ENCODE measurements at regions not wholly inside any gene's neighbourhood (a gene's known extent, or its start where the extent isn't known, plus 50 kb on each side); places are given as distances from the start of the nearest gene placed in this dataset.

GRCh38 chr6:109285366-109285765, 96.9 kb downstream of the CD164 start:
- H3K4me3 ChIP-seq, result no peak overlapping the region
- H3K9me3 ChIP-seq, result no peaks in the 10 kb centered on the region
- ATAC-seq (no peak), DNase-seq (no peak)
- intact Hi-C loops (cut with DNase I, micrococcal nuclease), result no loop called here
- no peaks in the 10 kb centered on the region for H3K36me3 ChIP-seq (ENCODE audit: low read depth)
- peaks cover 3% of the 10 kb centered on the region for H3K4me1 ChIP-seq (ENCODE audit: low read depth)
- TF ChIP-seq CTCF (IDR thresholded peaks at IDR 0.05), result no peak

GRCh38 chr6:109284675-109285074, 97.6 kb downstream of the CD164 start:
- ATAC-seq (no peak), DNase-seq (no peak)
- H3K4me1 ChIP-seq (ENCODE audit: low read depth), result peaks cover 3% of the 10 kb centered on the region
- H3K4me3 ChIP-seq, result no peak overlapping the region
- H3K36me3 ChIP-seq (ENCODE audit: low read depth), result no peaks in the 10 kb centered on the region
- intact Hi-C loops (cut with DNase I, micrococcal nuclease), result no loop called here
- no peak for TF ChIP-seq CTCF (IDR thresholded peaks at IDR 0.05)
- no peaks in the 10 kb centered on the region for H3K9me3 ChIP-seq

GRCh38 chr6:109282756-109283155, 99.5 kb downstream of the CD164 start:
- no peak for TF ChIP-seq CTCF (IDR thresholded peaks at IDR 0.05)
- no peaks in the 10 kb centered on the region for H3K9me3 ChIP-seq
- no peaks in the 10 kb centered on the region for H3K36me3 ChIP-seq (ENCODE audit: low read depth)
- H3K4me1 ChIP-seq (ENCODE audit: low read depth), result peaks cover 3% of the 10 kb centered on the region
- intact Hi-C loops (cut with DNase I, micrococcal nuclease), result no loop called here
- H3K4me3 ChIP-seq, result no peak overlapping the region
- DNase-seq (no peak), ATAC-seq (no peak)

GRCh38 chr6:109279628-109280027, 102.6 kb downstream of the CD164 start:
- H3K36me3 ChIP-seq (ENCODE audit: low read depth), result no peaks in the 10 kb centered on the region
- no peak for TF ChIP-seq CTCF (IDR thresholded peaks at IDR 0.05)
- DNase-seq (no peak), ATAC-seq (no peak)
- H3K9me3 ChIP-seq, result no peaks in the 10 kb centered on the region
- H3K4me1 ChIP-seq (ENCODE audit: low read depth), result no peaks in the 10 kb centered on the region
- intact Hi-C loops (cut with DNase I, micrococcal nuclease), result no loop called here
- H3K4me3 ChIP-seq, result no peak overlapping the region

GRCh38 chr6:109271622-109272021, 110.6 kb downstream of the CD164 start:
- DNase-seq (no peak), ATAC-seq (no peak)
- no peak for TF ChIP-seq CTCF (IDR thresholded peaks at IDR 0.05)
- no peaks in the 10 kb centered on the region for H3K36me3 ChIP-seq (ENCODE audit: low read depth)
- intact Hi-C loops (cut with DNase I, micrococcal nuclease), result no loop called here
- no peaks in the 10 kb centered on the region for H3K4me1 ChIP-seq (ENCODE audit: low read depth)
- no peak overlapping the region for H3K4me3 ChIP-seq
- peaks cover 10% of the 10 kb centered on the region for H3K9me3 ChIP-seq

- no peaks in the 10 kb centered on the region for H3K36me3 ChIP-seq (ENCODE audit: low read depth)
- ATAC-seq (no peak), DNase-seq (no peak)
- no peak for TF ChIP-seq CTCF (IDR thresholded peaks at IDR 0.05)
- peaks cover 10% of the 10 kb centered on the region for H3K9me3 ChIP-seq
- no peaks in the 10 kb centered on the region for H3K4me1 ChIP-seq (ENCODE audit: low read depth)
- no peak overlapping the region for H3K4me3 ChIP-seq
- intact Hi-C loops (cut with DNase I, micrococcal nuclease), result no loop called here
Observed at GRCh38 chr6:109269953-109270517, 112.2 kb downstream of the CD164 start.

All from mucosa of descending colon (tissue), 3 donors.